ENCODE measurements at regions not wholly inside any gene's neighbourhood (a gene's known extent, or its start where the extent isn't known, plus 50 kb on each side); places are given as distances from the start of the nearest gene placed in this dataset.

DNA sequence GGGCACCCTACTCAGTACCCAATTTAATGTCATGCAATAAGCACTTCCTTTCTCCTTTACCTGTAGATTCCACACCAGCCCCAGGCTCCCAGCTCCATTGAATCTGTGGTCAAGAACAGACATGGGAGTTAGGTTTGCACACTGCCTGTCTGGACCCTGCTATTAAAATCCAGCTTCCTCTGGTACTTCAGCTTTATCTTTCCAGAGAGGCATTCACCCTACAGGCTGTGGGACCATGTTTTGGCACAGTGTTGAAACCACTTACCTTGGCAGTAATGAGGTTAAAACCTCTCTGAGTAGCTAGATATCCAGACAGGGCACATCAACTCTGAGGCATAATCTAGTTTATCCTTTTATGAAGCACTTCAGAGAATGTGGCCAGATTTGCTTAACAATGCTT is 191.5 kb upstream of the PCSK5 start:
- Histone ChIP-seq H3K4me1 (ENCODE audit: control insufficient read depth, insufficient read depth, low read length) (no peaks in the 10 kb centered on the region), H2BK120ac (ENCODE audit: low read depth, low read length) (no peak overlapping the region), H4K5ac (ENCODE audit: low read depth, low read length) (no peak overlapping the region), H3K9me3 (ENCODE audit: control insufficient read depth, insufficient read depth, low read length) (0 out of 2 replicates have a peak, but pooled peaks cover 1% of the 10 kb centered on the region), H3K4me2 (ENCODE audit: low read depth, low read length) (no peak overlapping the region), H2BK15ac (ENCODE audit: low read depth, low read length) (no peak overlapping the region), H2BK20ac (ENCODE audit: low read depth, low read length) (no peak overlapping the region), H2BK5ac (ENCODE audit: low read depth, low read length, poor library complexity, severe bottlenecking) (no peak overlapping the region), H3K4me3 (ENCODE audit: insufficient read depth, low read depth, low read length) (no peak overlapping the region), H3K18ac (ENCODE audit: low read depth, low read length) (no peak overlapping the region), H4K8ac (ENCODE audit: low read depth in 2 of 2, low read length in 2 of 2) (no peak overlapping the region), H3K9ac (ENCODE audit: low read depth, low read length) (no peak overlapping the region), H3K79me1 (ENCODE audit: low read depth in 1 of 2, low read length in 2 of 2) (no peaks in the 10 kb centered on the region), H4K91ac (ENCODE audit: insufficient read depth, low read depth, low read length) (no peak overlapping the region), H3K23ac (ENCODE audit: low read depth, low read length) (no peak overlapping the region), H2AK5ac (ENCODE audit: low read depth, low read length) (no peak overlapping the region), H3K36me3 (ENCODE audit: control insufficient read depth, insufficient read depth, low read length) (no peaks in the 10 kb centered on the region), H3K14ac (replicated peaks; ENCODE audit: low read depth, low read length) (no peak overlapping the region), H3K4ac (ENCODE audit: low read depth, low read length) (no peak overlapping the region), H2AK9ac (replicated peaks; ENCODE audit: low read depth, low read length, poor library complexity) (no peak overlapping the region), H3K27ac (ENCODE audit: insufficient read depth, low read length) (no peak overlapping the region), H3K27me3 (ENCODE audit: control insufficient read depth, insufficient read depth, low read length) (no peaks in the 10 kb centered on the region), H4K20me1 (ENCODE audit: insufficient read depth, low read length) (no peaks in the 10 kb centered on the region), H2AFZ (replicated peaks; ENCODE audit: low read length, poor library complexity) (no peak overlapping the region), H3K9me1 (ENCODE audit: insufficient read depth, low read length) (no peaks in the 10 kb centered on the region), H3K56ac (ENCODE audit: extremely low read depth, insufficient read depth, low read length) (no peak overlapping the region)
- dilution Hi-C loops (cut with HindIII; ENCODE audit: low sequenced_read_pairs, unreplicated experiment) (no loop called here), intact Hi-C loops (cut with micrococcal nuclease) (no loop called here), in situ Hi-C loops (cut with MboI; ENCODE audit: low sequenced_read_pairs) (no loop called here)
- ATAC-seq (ENCODE audit: low read depth) (no peak), DNase-seq (no peak)
- TF ChIP-seq RFX5 (IDR thresholded peaks at IDR 0.05; ENCODE audit: low read depth, low read length), result no peak
- BruUV-seq (replicated peaks), result no TSS peak
- ChIA-PET CTCF (no interaction called here), POLR2A (ENCODE audit: unreplicated experiment) (no interaction called here)
